GM18867 (cell line): ENCODE measurements at regions not wholly inside any gene's neighbourhood (a gene's known extent, or its start where the extent isn't known, plus 50 kb on each side); places are given as distances from the start of the nearest gene placed in this dataset.
"Not testable (repeated sequence)": the region's sequence is repeated elsewhere in the genome, so short reads cannot be mapped to it uniquely, and the experiment has no call there.

Source experiments
- ATAC-seq: cut with Tn5 transposase; IDR thresholded peaks from one replicate; pipeline ENCODE4 v1.9.1; 2021; ENCODE audit warnings: mild to moderate bottlenecking, moderate library complexity; ENCODE audit not compliant: unreplicated experiment

DNA sequence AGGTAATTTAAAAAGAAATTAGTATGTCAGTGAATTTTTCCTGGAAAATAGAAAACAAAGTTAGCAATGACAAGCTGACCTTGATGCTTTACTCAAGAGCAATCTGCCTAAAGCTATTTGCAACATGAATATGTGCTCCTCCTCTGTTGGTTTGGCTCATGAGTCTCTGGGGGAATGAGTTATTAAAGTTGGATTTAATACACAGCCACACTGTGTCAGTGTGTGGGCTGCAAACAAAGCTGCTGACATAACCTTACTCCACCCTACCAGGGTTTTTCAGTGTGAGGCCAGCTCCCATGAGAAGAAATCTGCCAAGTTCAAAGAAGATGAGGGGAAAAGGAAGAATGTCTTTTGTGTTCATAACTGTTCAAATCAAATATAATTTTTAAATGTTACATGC, 280.5 kb downstream of the TLL1 start:
- no peak for ATAC-seq

DNA sequence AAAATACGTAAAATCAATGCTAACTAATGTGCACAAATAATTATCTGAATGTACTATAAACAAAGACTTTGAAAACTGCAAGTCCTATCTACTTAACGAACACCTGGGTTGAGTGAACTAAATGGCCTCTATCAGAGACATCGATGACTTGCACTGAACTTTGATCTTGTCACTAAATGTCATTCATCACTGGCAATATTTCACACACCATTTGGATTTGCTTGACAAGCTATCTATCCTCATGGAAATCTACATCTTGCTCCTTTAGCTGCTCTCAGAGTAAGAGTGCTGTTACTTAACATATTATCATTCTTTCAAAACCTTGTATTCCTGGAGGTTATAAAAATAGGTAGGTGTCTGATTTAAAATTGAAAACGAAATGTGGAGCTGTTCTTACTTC, 289.3 kb downstream of the TLL1 start:
- no peak for ATAC-seq

DNA sequence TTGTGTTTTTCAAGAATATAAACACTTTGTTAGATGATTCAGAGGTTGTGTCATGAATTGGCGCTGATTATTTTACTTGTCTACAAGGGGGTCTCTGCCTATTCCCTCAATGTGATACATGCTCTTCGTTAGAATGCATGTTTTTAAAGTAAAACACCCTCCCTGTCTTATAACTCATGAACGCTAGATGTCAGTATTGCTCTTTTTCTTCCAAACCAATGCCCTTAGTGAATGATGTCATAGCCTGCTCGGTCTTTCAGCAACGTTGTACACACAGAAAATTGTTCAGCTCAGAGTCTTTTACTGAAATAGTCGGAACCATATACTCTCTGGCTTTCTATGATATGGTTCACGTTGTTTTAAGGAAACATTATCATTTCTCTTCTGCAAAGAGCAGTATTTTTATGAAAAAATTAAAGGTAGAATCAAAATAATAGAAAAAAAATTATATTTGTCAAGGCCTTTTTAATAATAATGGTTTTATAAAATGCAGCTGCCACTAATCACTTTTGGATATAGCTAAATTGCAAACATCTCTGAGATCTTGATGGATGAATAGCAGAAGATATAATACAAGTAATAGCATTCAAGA, 292.9 kb downstream of the TLL1 start:
- ATAC-seq, result peak; percentile 96

- ATAC-seq, result peak; percentile 53
Observed at GRCh38 chr4:166169111-166169510, 296.1 kb downstream of the TLL1 start.

- no peak for ATAC-seq
Observed at GRCh38 chr4:166172619-166173018, 299.6 kb downstream of the TLL1 start.

DNA sequence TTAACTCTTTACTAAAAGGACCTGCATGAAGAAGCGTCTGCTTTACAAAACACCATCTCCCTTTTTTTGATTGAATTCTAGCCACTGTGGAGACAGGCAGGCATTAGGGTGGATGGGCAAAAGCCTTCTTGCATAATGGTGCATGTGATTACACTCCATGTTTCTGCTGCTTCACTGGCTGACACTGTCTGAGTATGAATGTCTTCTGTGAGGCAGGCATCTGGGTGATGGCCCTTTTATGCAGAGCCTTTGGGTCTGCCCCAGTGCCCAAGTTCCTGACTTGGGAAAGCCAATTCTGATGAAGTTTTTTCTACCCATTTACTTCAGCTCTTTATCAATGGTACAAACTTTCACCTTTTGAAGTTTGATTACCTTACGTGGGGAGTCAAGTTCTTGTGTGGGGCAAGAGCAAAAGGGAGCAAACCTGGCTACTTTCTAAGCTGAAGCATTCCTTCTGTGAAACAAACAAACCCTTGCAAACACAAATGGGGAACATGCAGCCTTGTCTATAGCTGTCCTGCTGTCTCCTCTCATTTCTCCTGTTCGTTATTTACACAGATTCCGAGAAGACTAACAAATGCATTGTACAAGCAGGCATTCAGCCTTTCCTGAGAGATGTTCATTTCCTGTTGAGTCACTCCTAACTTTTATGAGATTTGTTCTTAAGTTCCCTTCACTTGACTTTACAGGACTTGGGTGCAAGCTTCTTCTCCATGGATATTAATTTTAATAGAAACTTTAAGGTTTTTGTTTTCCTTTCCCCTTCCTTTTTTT, 301.9 kb downstream of the TLL1 start:
- ATAC-seq, result no peak

- ATAC-seq, result no peak
Observed at GRCh38 chr4:166182145-166182544, 309.1 kb downstream of the TLL1 start.

DNA sequence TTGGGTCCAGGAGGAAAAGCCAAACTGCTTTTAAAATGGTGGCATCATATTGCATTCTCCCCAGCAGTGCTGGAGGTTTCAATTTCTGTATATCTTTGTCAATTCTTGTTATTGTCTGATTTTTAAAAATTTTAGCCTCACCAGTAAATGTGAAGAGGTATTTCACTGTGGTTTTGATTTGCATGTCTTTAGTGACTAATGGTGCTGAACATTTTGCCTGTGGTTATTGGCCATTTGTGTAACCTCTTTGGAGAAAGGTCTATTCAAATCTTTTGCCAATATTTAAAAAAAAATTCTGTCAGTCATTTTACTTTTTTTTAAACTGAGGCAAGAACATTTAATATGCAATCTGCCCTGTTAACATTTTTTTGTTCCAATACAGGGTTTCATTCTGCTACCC, 322.1 kb downstream of the TLL1 start:
- no peak for ATAC-seq

DNA sequence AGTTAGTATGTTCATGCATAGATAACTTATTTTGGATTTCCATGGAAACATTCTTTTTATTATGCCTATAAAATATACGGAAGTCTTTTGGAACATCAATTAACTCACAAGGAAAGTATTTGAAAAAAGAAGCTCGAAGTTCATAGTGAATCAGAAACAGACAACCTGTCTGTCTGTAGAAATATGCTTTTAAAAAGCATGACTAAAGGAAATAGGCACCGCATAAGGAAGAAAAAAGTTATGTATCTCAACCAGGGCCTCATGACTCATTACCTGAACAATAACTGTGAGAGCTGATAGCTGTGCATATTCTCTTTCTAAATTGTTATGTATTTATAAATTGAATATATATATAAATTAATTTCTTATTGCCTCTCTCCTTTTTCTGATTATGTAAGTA, 324.1 kb downstream of the TLL1 start:
- no peak for ATAC-seq

DNA sequence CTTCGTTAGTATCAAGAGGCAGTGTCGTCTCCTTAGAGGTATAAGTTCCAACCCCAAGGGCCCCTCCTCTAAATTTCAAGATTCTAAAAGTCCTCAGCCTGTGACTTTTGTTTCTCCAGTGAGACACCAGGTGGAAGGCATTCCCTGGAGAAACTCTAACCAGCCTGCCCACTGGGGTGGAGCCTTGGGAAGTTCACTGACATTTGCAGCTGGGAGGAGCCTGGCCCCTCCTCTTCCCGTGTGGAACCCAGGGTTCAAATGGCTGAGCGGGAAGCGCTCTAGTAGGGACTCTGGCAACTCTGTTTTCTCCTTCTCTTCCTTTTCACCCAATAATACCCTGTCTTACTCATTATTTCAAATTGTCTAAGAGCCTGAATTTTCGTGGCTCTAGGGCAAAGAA, 325.0 kb downstream of the TLL1 start:
- ATAC-seq, result no peak

DNA sequence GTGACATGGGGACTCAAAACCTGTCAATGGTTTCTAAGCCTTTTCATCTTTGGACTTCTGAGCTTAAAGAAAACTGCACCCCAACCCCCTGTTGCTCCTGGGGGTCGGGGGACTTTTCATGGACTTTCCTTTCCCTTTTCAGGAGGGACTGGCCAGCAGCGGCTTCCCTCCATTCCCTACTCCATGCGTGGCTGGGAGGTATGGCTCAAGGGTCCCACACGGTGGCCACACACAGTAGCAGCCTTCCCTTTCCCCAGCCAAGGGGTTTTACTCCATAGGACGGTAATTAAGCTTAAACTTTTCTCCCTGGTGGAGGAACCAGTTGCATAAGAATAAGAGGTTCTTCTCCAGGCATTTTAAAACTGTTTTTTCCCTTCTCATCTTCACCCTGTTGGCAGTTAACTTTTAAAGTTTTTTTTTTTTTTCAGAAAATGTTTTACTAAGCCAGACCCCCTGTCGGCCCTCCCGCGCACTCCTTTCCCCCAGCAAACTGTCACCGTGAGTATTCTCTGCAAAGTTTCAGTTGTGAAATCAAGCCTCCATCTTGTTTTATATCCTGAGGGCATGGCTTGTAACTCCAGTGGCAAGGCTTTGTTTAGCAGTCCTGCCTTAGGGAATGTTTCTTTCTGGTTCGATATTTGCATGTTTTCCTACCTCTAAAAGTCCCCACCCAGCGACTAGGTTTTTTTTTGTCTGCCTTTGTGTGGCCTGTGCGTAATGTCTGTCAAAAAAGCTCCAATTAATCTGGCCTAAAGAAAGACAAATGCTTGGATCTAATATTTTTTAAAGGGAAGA, 325.7 kb downstream of the TLL1 start:
- ATAC-seq, result no peak

- no peak for ATAC-seq
Observed at GRCh38 chr4:166202991-166203390, 330.0 kb downstream of the TLL1 start.

- not testable (repeated sequence) for ATAC-seq
Observed at GRCh38 chr4:166212326-166212725, 339.3 kb downstream of the TLL1 start.

GRCh38 chr4:166222271-166222670, 349.2 kb downstream of the TLL1 start:
- ATAC-seq, result no peak

GRCh38 chr4:166228112-166228511, 355.1 kb downstream of the TLL1 start:
- ATAC-seq, result no peak

DNA sequence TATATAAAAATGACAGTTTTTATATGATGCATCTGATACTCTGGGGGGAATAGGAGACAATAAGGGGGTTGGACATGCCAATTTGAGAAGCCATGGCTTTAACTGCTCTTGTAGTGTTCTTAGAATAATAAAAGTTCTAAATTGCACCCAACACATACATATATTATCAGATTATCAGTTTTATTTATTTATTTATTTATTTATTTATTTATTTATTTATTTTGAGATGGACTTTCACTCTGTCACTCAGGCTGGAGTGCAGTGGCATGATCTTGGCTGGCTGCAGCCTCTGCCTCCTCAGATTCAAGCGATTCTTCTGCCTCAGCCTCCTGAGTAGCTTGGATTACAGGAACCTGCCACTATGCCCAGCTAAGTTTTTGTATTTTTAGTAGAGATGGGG, 356.8 kb downstream of the TLL1 start:
- ATAC-seq, result no peak

DNA sequence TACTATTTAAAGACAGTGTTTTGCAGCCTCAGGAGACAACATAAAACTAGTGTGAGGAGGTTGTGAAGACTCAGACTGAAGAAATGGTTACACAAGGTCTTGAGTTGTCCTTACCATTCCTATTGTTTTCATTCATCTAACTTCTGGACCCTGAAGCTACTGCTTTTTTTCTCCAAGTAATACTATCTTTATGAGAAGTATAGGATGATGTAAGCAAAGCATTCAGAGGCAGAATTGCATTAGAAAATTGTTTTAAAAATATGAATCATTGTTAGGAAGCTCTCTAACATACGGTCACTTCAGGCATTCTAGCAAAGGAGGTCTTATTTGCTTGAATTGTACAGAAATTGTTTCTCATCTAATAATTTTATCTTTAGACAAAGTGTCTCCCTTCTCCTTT, 357.8 kb downstream of the TLL1 start:
- no peak for ATAC-seq

DNA sequence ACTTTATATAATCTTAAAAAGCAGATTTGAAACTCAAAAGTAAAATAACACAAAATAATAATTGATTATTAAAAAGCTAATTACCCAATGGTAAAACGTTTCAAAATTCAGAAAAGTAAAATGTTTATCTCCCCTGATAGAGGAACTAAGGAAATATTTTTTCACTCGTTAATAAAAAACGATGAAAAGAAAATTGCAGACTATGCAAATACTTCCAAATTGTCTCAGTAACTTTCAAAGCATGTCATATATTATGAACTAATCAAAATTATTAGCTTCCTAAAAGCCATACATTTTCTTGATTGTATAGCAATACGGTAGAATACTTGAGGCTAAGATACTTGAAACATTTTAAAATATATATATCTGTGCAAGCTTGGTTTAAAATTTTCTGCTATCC, 366.3 kb downstream of the TLL1 start:
- no peak for ATAC-seq

GRCh38 chr4:166252487-166253402, 379.7 kb downstream of the TLL1 start:
- ATAC-seq, result no peak

DNA sequence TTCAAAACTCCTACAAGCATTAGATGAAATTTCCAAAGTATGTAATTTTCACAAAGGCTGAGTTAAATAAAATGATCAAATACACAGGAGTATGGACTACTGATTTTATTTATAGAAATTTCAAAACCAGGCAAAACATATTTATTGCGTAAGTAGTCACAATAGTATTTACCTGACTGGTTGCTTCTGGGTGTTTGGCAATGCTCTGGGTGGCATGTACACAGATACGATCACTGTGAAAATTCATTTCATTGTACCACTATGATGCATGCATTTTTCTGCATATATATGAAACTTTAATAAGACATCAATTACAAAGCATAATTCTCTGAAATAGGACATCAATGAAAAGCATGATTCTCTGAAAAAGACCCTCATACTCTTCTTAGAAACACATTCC, 384.2 kb downstream of the TLL1 start:
- no peak for ATAC-seq

- no peak for ATAC-seq
Observed at GRCh38 chr4:166257891-166258290, 384.9 kb downstream of the TLL1 start.
